GM18858 (cell line): ENCODE measurements at regions not wholly inside any gene's neighbourhood (a gene's known extent, or its start where the extent isn't known, plus 50 kb on each side); places are given as distances from the start of the nearest gene placed in this dataset.

ENCODE experiments used
- ATAC-seq: cut with Tn5 transposase; IDR thresholded peaks from one replicate; pipeline ENCODE4 v1.9.1; 2021; ENCODE audit not compliant: unreplicated experiment

GRCh38 chr16:86797700-86798099 lies 219.4 kb downstream of the FOXL1 start:
- ATAC-seq, result no peak

- no peak for ATAC-seq
Observed at GRCh38 chr16:86798247-86799041, 220.1 kb downstream of the FOXL1 start.

DNA sequence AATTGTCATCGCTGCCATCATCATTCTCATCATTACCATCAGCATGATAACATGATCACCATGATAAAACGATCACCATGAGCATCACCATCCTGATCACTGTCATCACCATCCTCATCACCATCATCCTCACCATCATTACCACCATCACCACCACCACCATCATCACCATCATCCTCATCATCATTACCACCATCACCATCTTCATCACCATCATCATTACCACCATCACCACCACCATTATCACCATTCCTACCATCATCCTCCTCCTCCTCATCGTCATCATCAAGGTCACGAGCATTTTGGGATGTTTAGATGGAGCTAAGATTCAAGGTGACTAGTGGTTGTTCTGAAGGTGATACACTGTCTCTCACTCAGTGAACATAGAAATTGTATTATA lies 221.0 kb downstream of the FOXL1 start:
- ATAC-seq, result no peak

DNA sequence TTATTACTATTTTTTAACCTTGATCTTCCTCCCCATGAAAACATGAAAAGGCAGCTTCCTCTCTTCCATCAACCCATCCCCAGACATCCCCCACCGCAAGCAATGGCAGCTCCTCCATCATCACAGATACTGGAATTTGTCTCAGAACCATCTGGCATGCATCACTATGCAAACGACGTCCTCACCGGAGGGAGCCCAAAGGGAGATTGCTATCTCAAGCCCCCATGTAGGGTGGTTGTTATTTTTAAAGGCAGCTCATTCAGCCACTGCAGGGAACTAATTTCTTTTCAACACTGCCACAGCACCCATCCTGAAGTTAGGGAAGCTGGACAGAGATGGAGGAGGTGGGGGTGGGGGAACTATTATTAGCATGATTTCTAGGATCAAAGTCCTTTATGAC lies 222.5 kb downstream of the FOXL1 start:
- no peak for ATAC-seq

GRCh38 chr16:86802013-86802412 lies 223.7 kb downstream of the FOXL1 start:
- ATAC-seq, result no peak

DNA sequence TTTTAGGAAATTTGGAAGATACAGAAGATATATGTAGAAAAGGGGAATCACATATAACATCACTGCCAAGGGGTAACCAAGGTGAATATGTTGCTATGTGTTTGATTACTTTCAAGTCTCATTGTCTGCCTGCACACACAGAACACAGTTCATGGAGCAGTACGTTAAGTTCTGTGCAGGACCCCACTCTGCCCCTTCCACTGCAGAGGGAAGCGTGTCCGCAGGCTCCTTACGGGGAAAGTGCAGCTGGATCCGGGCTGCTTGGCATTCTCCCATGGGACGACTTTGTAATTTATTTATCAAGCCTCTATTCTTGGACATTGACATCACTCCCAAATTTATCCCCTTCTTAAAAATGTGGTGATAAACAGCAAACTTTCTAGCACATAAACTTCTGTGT lies 226.8 kb downstream of the FOXL1 start:
- no peak for ATAC-seq

GRCh38 chr16:86806181-86806837 lies 228.0 kb downstream of the FOXL1 start:
- ATAC-seq, result no peak

DNA sequence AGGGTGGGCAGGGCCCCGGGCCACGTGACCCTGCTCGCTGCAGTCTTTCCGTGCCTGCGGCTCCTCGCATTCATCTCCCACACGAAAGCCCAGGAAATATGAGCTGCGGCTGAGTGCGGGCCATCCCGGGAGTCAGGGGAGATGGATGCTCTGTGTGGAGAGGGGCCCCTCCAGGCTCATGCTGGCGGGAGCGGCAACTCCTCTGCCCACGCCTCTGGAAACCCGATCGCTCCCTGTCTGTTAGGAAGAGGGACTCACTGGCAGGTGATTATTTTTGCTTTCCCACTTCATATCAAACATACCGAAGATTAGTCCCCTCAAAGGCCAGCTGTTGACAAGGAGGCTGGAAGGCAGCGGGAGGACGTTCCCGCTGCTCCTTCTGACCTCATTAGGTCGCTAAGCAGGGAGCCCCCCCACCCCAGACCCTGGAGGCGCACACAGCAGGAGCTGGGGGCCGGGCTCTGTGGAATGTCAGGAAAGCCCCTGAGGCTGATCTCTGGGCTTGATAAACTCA lies 228.5 kb downstream of the FOXL1 start:
- no peak for ATAC-seq

GRCh38 chr16:86808863-86809444 lies 230.6 kb downstream of the FOXL1 start:
- no peak for ATAC-seq

- no peak for ATAC-seq
Observed at GRCh38 chr16:86809458-86809955, 231.2 kb downstream of the FOXL1 start.

- no peak for ATAC-seq
Observed at GRCh38 chr16:86810062-86810461, 231.7 kb downstream of the FOXL1 start.

- ATAC-seq, result no peak
Observed at GRCh38 chr16:86812363-86812970, 234.1 kb downstream of the FOXL1 start.

GRCh38 chr16:86814256-86814655 lies 235.9 kb downstream of the FOXL1 start:
- no peak for ATAC-seq

DNA sequence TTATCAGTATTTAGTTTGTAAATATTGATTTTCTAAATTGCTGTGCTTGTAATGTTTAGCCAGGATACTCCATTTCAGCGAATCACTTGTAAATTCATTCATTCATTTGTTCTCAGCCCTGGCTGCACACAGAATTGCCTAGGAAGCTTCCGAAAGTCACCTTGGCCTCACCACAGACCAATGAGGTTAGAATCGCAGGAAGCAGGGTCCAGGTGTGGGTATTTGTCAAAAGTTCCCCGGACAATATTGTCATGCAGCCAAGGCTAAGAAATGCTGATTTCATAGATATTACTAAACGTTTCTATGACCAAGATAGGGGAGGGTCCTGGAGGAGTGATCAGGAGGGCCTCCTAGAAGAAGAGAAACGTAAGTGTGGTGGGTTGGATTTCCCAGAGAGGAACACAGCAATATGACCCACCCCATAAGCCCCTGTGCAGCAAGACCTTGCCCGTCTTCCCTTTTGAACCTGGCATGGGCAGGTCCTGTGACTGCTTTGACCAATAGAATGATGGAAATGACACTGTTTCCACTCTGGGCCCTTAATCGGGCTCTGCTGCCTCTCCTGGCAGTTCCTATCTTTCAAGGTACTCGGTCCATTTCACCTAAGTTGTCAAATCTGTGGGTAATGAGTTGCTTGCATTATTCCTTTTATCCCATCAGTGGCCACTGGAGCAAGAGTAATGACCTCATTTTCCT lies 238.7 kb downstream of the FOXL1 start:
- no peak for ATAC-seq

DNA sequence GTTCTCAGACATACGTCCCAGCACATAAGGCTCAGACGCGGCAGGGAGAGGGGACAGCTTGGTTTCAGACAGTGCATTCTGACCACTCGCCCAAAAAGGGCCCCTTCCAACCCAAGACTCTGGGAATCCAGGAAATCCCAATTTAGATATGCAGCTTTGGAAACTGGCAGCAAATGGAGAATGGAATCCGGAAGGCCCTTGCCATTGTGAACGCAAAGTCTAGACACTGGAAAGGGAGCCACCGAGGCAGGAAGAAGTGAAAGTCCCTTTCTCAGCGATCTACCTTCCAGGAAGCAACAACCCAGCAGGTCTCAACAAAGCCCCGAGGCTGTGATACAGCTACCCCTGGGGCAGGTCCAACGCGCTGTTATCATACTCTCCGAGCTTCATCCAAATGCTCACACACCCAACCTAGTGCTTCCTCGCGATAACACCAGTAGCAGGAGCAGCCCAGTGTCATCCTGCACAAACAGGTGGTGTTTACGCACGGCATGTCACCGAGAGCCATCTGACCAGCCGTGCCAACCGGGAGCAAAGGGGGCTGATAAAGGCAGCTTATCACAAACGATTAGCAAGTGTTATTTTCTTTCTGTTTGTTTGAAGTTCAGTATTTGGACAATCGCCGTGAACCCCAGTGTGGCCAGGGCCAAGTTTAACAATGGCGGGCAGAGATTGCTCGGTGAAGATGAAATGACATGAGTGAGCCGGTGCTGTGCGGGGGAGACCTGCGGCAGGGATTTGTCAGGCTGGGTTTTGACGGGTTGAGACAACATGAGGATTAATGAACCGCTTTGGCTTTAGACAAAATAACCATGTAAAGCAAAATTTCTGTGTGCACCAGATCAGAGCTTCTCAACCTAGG lies 240.6 kb downstream of the FOXL1 start:
- no peak for ATAC-seq

DNA sequence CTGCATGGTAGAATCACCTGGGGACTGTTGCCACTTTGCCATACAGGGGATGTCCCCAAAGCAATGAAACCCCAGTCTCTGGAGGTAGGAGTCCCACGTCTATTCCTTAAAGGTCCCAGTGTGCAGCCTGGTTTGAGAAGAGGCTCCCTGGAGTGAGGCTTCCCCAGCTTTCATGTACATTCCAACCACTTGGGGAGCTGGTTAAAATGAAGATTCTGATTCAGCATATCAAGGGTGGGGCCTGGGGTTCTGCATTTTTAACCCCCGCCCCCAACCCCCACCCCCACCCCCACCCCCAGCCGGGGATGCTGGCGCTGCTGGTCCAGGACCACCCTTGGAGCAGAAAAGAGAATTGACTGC lies 241.2 kb downstream of the FOXL1 start:
- ATAC-seq, result no peak

- no peak for ATAC-seq
Observed at GRCh38 chr16:86821895-86822294, 243.5 kb downstream of the FOXL1 start.

DNA sequence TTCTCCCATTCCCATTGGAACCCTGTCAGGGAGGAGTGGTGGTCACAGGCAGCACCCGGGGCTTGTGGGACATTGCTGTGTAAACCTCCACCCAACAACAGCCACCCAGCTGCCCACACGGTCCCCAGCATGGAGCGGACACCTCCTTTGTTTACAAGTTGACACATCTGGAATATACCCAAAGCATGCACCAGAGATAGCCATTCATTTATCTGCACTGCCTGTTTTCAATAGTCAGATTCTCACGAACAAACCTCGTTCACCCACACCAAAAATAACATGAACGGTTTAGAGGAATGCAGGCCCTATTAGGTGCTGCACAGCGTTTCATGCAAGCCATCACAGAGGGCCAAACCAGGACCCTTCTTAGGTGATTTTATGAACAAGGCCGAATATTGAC lies 244.8 kb downstream of the FOXL1 start:
- no peak for ATAC-seq

GRCh38 chr16:86823888-86824671 lies 245.7 kb downstream of the FOXL1 start:
- ATAC-seq, result no peak
